B cell (primary cell): ENCODE measurements at regions not wholly inside any gene's neighbourhood (a gene's known extent, or its start where the extent isn't known, plus 50 kb on each side); places are given as distances from the start of the nearest gene placed in this dataset.

ENCODE experiments used
- ATAC-seq: fragments of 200-7000 bp; cut with Tn5 transposase; one replicate; pipeline ENCODE4 v1.10.0; 2021; ENCODE audit warnings: low read depth, mild to moderate bottlenecking, moderate number of reproducible peaks, moderate library complexity
- CTCF ChIA-PET: fragments of 350-600 bp; sonication (Branson Sonifier 250); formaldehyde crosslinking; loops from one replicate; lab custom pipeline; 2021; ENCODE audit warnings: antibody characterized with exemption, inconsistent platforms; lab: Charles Lee
- POLR2A ChIA-PET: fragments of 350-600 bp; sonication (Branson Sonifier 250); formaldehyde crosslinking; loops from one replicate; lab custom pipeline; 2021; ENCODE audit warnings: antibody characterized with exemption; lab: Charles Lee
- DNase-seq: peaks from one replicate; pipeline ENCODE4 v3.0.0; 2013
- H2AFZ ChIP-seq: 2 replicates; pipeline ENCODE4 v1.6.1; 2012; ENCODE audit warnings: mild to moderate bottlenecking, low read depth, low read length; ENCODE audit not compliant: insufficient read depth, poor library complexity, severe bottlenecking
- H3K27ac ChIP-seq, 2 donors: 1 replicate in 1 of 2; 2 replicates in 1 of 2; pipeline ENCODE4 v1.5.1; 2012 to 2013; ENCODE audit warnings: low read length in 2 of 2, mild to moderate bottlenecking in 2 of 2, moderate library complexity in 1 of 2
- H3K27me3 ChIP-seq, 4 experiments: fragments of 200-600 bp in 1 of 4; sonication (generic) in 1 of 4; replicated peaks in 1 of 4; 1 replicate in 2 of 4; 2 replicates in 2 of 4; pipeline versions ENCODE4 v1.6.1 to v1.7.0; 2013 to 2016; ENCODE audit warnings: low read length in 3 of 4, mild to moderate bottlenecking in 2 of 4, mixed read lengths in 1 of 4, moderate library complexity in 1 of 4; ENCODE audit not compliant: insufficient read depth in 4 of 4, control insufficient read depth in 3 of 4; ENCODE audit errors: control extremely low read depth in 1 of 4
- H3K36me3 ChIP-seq, 2 experiments: replicated peaks in 1 of 2; 1 replicate in 1 of 2; 2 replicates in 1 of 2; pipeline versions ENCODE4 v1.6.1 to v1.7.1; 2013; ENCODE audit warnings: low read length in 1 of 2; ENCODE audit not compliant: insufficient read depth in 2 of 2, control insufficient read depth in 1 of 2; ENCODE audit errors: control extremely low read depth in 1 of 2, extremely low read depth in 1 of 2
- H3K4me1 ChIP-seq, 2 donors: fragments of 200-600 bp in 1 of 2; sonication (generic) in 1 of 2; 1 replicate in 1 of 2; 2 replicates in 1 of 2; pipeline versions ENCODE4 v1.5.1 to v1.6.1; 2013 to 2017; ENCODE audit warnings: low read length in 2 of 2; ENCODE audit not compliant: control insufficient read depth in 2 of 2, insufficient read depth in 2 of 2
- H3K4me2 ChIP-seq: replicated peaks from 2 replicates; pipeline ENCODE3; 2012; ENCODE audit warnings: mild to moderate bottlenecking, low read depth, low read length; ENCODE audit not compliant: poor library complexity, severe bottlenecking
- H3K4me3 ChIP-seq, 5 experiments: fragments of 200-600 bp in 1 of 5; sonication (generic) in 1 of 5; 1 replicate in 3 of 5; 2 replicates in 2 of 5; pipeline versions ENCODE4 v1.5.1 to v1.7.0; 2011 to 2016; ENCODE audit warnings: low read length in 4 of 5, mild to moderate bottlenecking in 4 of 5, low read depth in 2 of 5, control low read depth in 1 of 5, moderate library complexity in 1 of 5; ENCODE audit not compliant: insufficient read depth in 1 of 5; ENCODE audit errors: control extremely low read depth in 1 of 5, extremely low read depth in 1 of 5
- H3K79me2 ChIP-seq: fragments of 200-600 bp; sonication (generic); one replicate; pipeline ENCODE4 v1.6.0; 2016; ENCODE audit warnings: low read length; ENCODE audit not compliant: control insufficient read depth, insufficient read depth
- H3K9ac ChIP-seq: fragments of 200-600 bp; sonication (generic); 2 replicates; pipeline ENCODE4 v1.6.1; 2017; ENCODE audit warnings: mild to moderate bottlenecking, low read length, moderate library complexity
- H3K9me3 ChIP-seq, 3 donors: one replicate each; pipeline versions ENCODE4 v1.6.1 to v1.7.1; 2013; ENCODE audit warnings: low read length in 2 of 3; ENCODE audit not compliant: control insufficient read depth in 2 of 3, insufficient read depth in 1 of 3; ENCODE audit errors: control extremely low read depth in 1 of 3
- H4K20me1 ChIP-seq: 2 replicates; pipeline ENCODE4 v1.6.0; 2012; ENCODE audit warnings: mild to moderate bottlenecking, low read length; ENCODE audit not compliant: insufficient read depth, control insufficient read depth, poor library complexity, severe bottlenecking
- H3K27ac Mint-ChIP-seq: one replicate; pipeline ENCODE4 v1.8.0; 2021; ENCODE audit warnings: mixed read lengths
- H3K27me3 Mint-ChIP-seq: one replicate; pipeline ENCODE4 v1.8.0; 2021; ENCODE audit warnings: mixed read lengths
- H3K4me1 Mint-ChIP-seq: one replicate; pipeline ENCODE4 v1.8.0; 2021; ENCODE audit warnings: mixed read lengths
- H3K4me3 Mint-ChIP-seq: one replicate; pipeline ENCODE4 v1.8.0; 2021; ENCODE audit warnings: mixed read lengths
- H3K9me3 Mint-ChIP-seq: one replicate; pipeline ENCODE4 v1.8.0; 2022; ENCODE audit warnings: mixed read lengths; ENCODE audit not compliant: insufficient read depth
- CTCF ChIP-seq: fragments of 200-600 bp; IDR thresholded peaks from one replicate; pipeline ENCODE4 v1.8.0; 2022; ENCODE audit warnings: antibody characterized with exemption, mild to moderate bottlenecking
- EZH2 ChIP-seq: IDR thresholded peaks from 2 replicates; pipeline ENCODE4 v1.6.1; 2012; ENCODE audit warnings: borderline replicate concordance, low read depth, mild to moderate bottlenecking, moderate library complexity, low read length; ENCODE audit not compliant: insufficient read depth, poor library complexity, severe bottlenecking
- whole genome bisulfite sequencing: methylation state at CpG from one replicate; pipeline ENCODE4 v1.1.5; 2013; ENCODE audit warnings: missing lambda C conversion rate; ENCODE audit not compliant: insufficient coverage; 5-methylcytosine and 5-hydroxymethylcytosine counted together
- intact Hi-C: fragments of 100-400 bp; cut with micrococcal nuclease; formaldehyde crosslinking; loops from one replicate; pipeline ENCODE4 v1.10.0; 2022

- no peaks in the 10 kb centered on the region for H3K36me3 ChIP-seq
- no peak for DNase-seq
- ATAC-seq = no peak
- peaks cover 4 to 18% of the 10 kb centered on the region in 2 donors for H3K4me1 ChIP-seq
- H3K27me3 ChIP-seq = no peaks in the 10 kb centered on the region
- H3K9ac ChIP-seq = no peak overlapping the region
- H4K20me1 ChIP-seq = no peaks in the 10 kb centered on the region
- H3K9me3 Mint-ChIP-seq = no peaks in the 10 kb centered on the region
- H3K27ac Mint-ChIP-seq = no peak overlapping the region
- intact Hi-C loops = no loop called here
- no peak overlapping the region for H3K4me3 ChIP-seq
- H2AFZ ChIP-seq = no peak overlapping the region
- H3K79me2 ChIP-seq = no peaks in the 10 kb centered on the region
- H3K27me3 Mint-ChIP-seq = no peaks in the 10 kb centered on the region
- no peak for TF ChIP-seq CTCF
- no peak for TF ChIP-seq EZH2
- ChIA-PET CTCF (no interaction called here), POLR2A (interaction anchor here (0.7 kb wide), 1 partner anchor 196 kb away, joined by 3 read pairs; no protein-coding TSS in a partner anchor)
- 69% methylated on average over 3 of the region's 3 CpGs for WGBS
- H3K4me1 Mint-ChIP-seq = peaks cover 35% of the 10 kb centered on the region
- H3K27ac ChIP-seq = no peak overlapping the region
- no peak overlapping the region for H3K4me2 ChIP-seq
- no peak overlapping the region for H3K4me3 Mint-ChIP-seq
- no peaks in the 10 kb centered on the region for H3K9me3 ChIP-seq
Measured at GRCh38 chr3:160133757-160134156, 91.5 kb upstream of the C3orf80 start.

- DNase-seq (no peak), ATAC-seq (no peak)
- H2AFZ ChIP-seq = no peak overlapping the region
- H3K9me3 ChIP-seq = no peaks in the 10 kb centered on the region
- ChIA-PET CTCF (no interaction called here), POLR2A (no interaction called here)
- H3K4me2 ChIP-seq = no peak overlapping the region
- no peak overlapping the region for H3K4me3 ChIP-seq
- no peaks in the 10 kb centered on the region for H3K27me3 ChIP-seq
- peaks cover 32% of the 10 kb centered on the region for H3K4me1 Mint-ChIP-seq
- H4K20me1 ChIP-seq = no peaks in the 10 kb centered on the region
- no peak overlapping the region for H3K9ac ChIP-seq
- no peaks in the 10 kb centered on the region for H3K9me3 Mint-ChIP-seq
- no peak overlapping the region for H3K27ac Mint-ChIP-seq
- WGBS = 83% methylated on average over 4 of the region's 4 CpGs
- H3K27me3 Mint-ChIP-seq = no peaks in the 10 kb centered on the region
- intact Hi-C loops = no loop called here
- no peaks in the 10 kb centered on the region for H3K79me2 ChIP-seq
- H3K4me3 Mint-ChIP-seq = no peak overlapping the region
- H3K27ac ChIP-seq = no peak overlapping the region
- no peak for TF ChIP-seq EZH2
- TF ChIP-seq CTCF = no peak
- peaks cover 4 to 18% of the 10 kb centered on the region in 2 donors for H3K4me1 ChIP-seq
- H3K36me3 ChIP-seq = no peaks in the 10 kb centered on the region
Measured at GRCh38 chr3:160134454-160134853, 90.8 kb upstream of the C3orf80 start.
